Heart right ventricle (tissue), 16 donors: ENCODE measurements at regions not wholly inside any gene's neighbourhood (a gene's known extent, or its start where the extent isn't known, plus 50 kb on each side); places are given as distances from the start of the nearest gene placed in this dataset.

ENCODE experiments used
- ATAC-seq, 8 donors: fragments of 200-7000 bp; cut with Tn5 transposase; one replicate each; pipeline ENCODE4 v1.9.1; 2020; ENCODE audit warnings: mild to moderate bottlenecking in 8 of 8, moderate library complexity in 8 of 8, moderate number of reproducible peaks in 1 of 8
- DNase-seq, 2 donors: peaks; one replicate each; pipeline ENCODE4 v3.0.0-alpha.2; 2020
- H3K27ac ChIP-seq, 10 donors: fragments of 200-600 bp; sonication (generic) in 2 of 10; one replicate each; pipeline versions ENCODE4 v1.5.0 to v1.8.0; 2020 to 2022; ENCODE audit warnings: mild to moderate bottlenecking in 3 of 10
- H3K27me3 ChIP-seq, 7 donors: fragments of 200-600 bp; one replicate each; pipeline ENCODE4 v1.8.0; 2021 to 2022; ENCODE audit warnings: mild to moderate bottlenecking in 2 of 7
- H3K36me3 ChIP-seq, 9 donors: fragments of 200-600 bp; sonication (generic) in 1 of 9; one replicate each; pipeline versions ENCODE4 v1.5.0 to v1.8.0; 2020 to 2022; ENCODE audit warnings: mild to moderate bottlenecking in 2 of 9
- H3K4me1 ChIP-seq, 9 donors: fragments of 200-600 bp; sonication (generic) in 1 of 9; one replicate each; pipeline versions ENCODE4 v1.5.0 to v1.8.0; 2020 to 2022; ENCODE audit warnings: mild to moderate bottlenecking in 4 of 9
- H3K4me3 ChIP-seq, 10 donors: fragments of 200-600 bp; sonication (generic) in 2 of 10; one replicate each; pipeline versions ENCODE4 v1.5.0 to v1.8.0; 2020 to 2022; ENCODE audit warnings: mild to moderate bottlenecking in 7 of 10, moderate library complexity in 2 of 10
- H3K9me3 ChIP-seq, 11 donors: fragments of 200-600 bp in 10 of 11; sonication (generic) in 2 of 11; one replicate each; pipeline versions ENCODE4 v1.5.0 to v1.8.0; 2013 to 2022; ENCODE audit warnings: mild to moderate bottlenecking in 2 of 11, control low read depth in 1 of 11, moderate library complexity in 1 of 11
- WGBS, 2 donors: extraction: QIAGEN DNeasy Blood & Tissue Kit; methylation state at CpG; one replicate each; pipeline ENCODE4 v1.1.7; 2013; ENCODE audit warnings: inconsistent platforms in 1 of 2; 5-methylcytosine and 5-hydroxymethylcytosine counted together
- intact Hi-C, 10 donors: fragments of 100-400 bp; cut with DNase I; formaldehyde crosslinking; loops; one replicate each; pipeline versions ENCODE4 v1.11.1 to v1.14.2; 2022
- TF ChIP-seq, protein P1 (sequence below), 9 donors: fragments of 200-600 bp; sonication (generic) in 2 of 9; IDR thresholded peaks; one replicate each; pipeline versions ENCODE4 v1.5.0 to v1.8.0; 2021 to 2022; ENCODE audit warnings: antibody characterized with exemption in 9 of 9, mild to moderate bottlenecking in 5 of 9, moderate library complexity in 1 of 9
- donor health status: Arrhythmogenic right ventricular cardiomyopathy.
- donor health status: ischemic (EF 13 %, LVEDD 7.1; RV severe dilation, severe dysfunction).
- donor health status: healthy with polysubstance abuse.
- donor health status: DM: no; HTN: yes; CAD: no.
- donor health status: DM: no; HTN: no; CAD: no.
- donor health status: ischemic (EF 25% LVEDD 6.9; RV normal size, moderate dysfunction).
- donor health status: ischemic (EF 25% LVEDD 5.7; RV mildly dilated, moderate dysfunction).
- donor health status: healthy.
- donor health status: DM: yes; HTN: yes; CAD: no.
- donor health status: Ischemic cardiomyopathy.
- donor health status: ischemic (EF 35%, LVEDD 5.7; RV mildly dilated, moderate dysfunction).
- donor health status: nonischemic (EF 11% LVEDD 7.7; RV severe dilation, severe dysfunction).
- donor health status: DM: yes; HTN: yes; CAD: no.
- donor health status: PGD.
- donor health status: ischemic (EF 29% LVEDD 5.4; RV normal size, mild dysfunction).
- donor health status: nonischemic (EF 23%, LVEDD 6.1; RV moderate dilation, normal function).

DNA sequence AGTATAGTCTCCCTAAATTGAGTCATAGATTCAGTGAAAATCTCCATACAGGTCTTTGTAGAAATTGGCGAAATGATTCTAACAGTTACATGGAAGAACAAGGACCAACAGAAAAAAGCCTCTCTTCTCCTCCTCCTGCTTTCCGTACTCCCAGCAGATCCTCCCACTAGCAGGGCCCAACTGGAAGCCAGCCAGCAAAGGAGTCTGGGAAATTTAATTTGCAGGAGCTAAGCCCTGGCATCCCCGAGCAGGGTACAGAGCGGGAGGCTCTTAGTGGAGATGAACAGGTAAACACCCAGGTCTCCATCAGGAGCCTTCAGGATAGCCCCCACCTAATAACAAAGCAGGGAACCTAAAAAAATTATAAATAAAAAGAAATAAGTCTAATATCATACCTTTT is 1473.8 kb downstream of the TBC1D22A start:
- Histone ChIP-seq H3K4me1 (no peaks in the 10 kb centered on the region), H3K36me3 (no peaks in the 10 kb centered on the region), H3K4me3 (no peak overlapping the region), H3K9me3 (peaks cover 0 to 34% (median 26%) of the 10 kb centered on the region in 11 donors), H3K27ac (no peak overlapping the region), H3K27me3 (peaks cover 0 to 36% (median 11%) of the 10 kb centered on the region in 7 donors)
- intact Hi-C loops = no loop called here
- 67 to 69% methylated on average over 4 of the region's 4 CpGs for WGBS, 2 donors
- no peak for DNase-seq
- TF ChIP-seq, protein P1, sequence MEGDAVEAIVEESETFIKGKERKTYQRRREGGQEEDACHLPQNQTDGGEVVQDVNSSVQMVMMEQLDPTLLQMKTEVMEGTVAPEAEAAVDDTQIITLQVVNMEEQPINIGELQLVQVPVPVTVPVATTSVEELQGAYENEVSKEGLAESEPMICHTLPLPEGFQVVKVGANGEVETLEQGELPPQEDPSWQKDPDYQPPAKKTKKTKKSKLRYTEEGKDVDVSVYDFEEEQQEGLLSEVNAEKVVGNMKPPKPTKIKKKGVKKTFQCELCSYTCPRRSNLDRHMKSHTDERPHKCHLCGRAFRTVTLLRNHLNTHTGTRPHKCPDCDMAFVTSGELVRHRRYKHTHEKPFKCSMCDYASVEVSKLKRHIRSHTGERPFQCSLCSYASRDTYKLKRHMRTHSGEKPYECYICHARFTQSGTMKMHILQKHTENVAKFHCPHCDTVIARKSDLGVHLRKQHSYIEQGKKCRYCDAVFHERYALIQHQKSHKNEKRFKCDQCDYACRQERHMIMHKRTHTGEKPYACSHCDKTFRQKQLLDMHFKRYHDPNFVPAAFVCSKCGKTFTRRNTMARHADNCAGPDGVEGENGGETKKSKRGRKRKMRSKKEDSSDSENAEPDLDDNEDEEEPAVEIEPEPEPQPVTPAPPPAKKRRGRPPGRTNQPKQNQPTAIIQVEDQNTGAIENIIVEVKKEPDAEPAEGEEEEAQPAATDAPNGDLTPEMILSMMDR (IDR thresholded peaks at IDR 0.05) = no peak
- no peak for ATAC-seq

DNA sequence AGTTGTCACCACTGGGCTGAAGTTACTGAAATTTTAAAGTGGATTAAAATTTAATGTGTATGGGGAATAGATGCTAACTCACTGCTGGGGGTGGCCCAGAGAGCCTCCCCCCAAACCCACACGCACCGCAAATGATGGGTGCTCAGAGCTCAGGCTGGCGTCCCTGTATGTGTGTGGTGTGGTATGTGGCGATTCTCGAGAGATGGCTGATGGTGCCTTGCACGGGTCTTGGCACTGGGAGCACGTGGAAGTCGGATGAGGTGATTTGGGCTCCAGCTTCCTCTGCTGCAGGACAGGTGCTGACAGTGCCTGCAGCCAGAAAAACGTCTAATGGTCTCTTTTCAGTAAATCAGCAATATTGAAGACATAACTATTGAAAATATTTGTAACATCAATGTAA is 1473.3 kb downstream of the TBC1D22A start:
- Histone ChIP-seq H3K4me3 (no peak overlapping the region), H3K4me1 (no peaks in the 10 kb centered on the region), H3K9me3 (peaks cover 0 to 38% (median 26%) of the 10 kb centered on the region in 11 donors), H3K36me3 (no peaks in the 10 kb centered on the region), H3K27ac (no peak overlapping the region), H3K27me3 (peaks cover 0 to 31% (median 8%) of the 10 kb centered on the region in 7 donors)
- DNase-seq = no peak
- TF ChIP-seq, protein P1 (IDR thresholded peaks at IDR 0.05) = no peak
- intact Hi-C loops = no loop called here
- 78 to 83% methylated on average over 9 of the region's 9 CpGs for WGBS, 2 donors
- no peak for ATAC-seq

DNA sequence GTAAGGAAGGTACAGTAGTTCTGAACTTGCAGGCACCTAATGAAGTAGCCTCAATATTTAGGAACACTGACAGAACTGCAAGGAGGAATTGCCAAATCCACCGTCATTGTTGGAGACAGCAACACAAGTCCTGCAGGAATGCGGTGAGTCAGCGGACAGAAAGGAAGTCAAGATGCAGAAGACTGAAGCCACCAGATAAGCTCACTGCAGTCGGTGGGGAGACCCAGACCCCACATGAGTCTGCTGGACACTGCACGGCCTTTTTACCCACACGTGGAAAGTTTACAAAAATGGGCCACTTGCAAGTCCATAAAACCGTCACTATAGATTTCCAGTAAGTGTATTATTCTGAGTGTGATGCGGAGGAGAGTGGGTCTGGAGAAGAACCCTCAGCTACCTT is 1471.6 kb downstream of the TBC1D22A start:
- H3K27ac ChIP-seq = no peak overlapping the region
- H3K4me3 ChIP-seq = no peak overlapping the region
- H3K4me1 ChIP-seq = no peaks in the 10 kb centered on the region
- H3K36me3 ChIP-seq = no peaks in the 10 kb centered on the region
- peaks cover 0 to 17% (median 6%) of the 10 kb centered on the region in 7 donors for H3K27me3 ChIP-seq
- peaks cover 0 to 38% (median 26%) of the 10 kb centered on the region in 11 donors for H3K9me3 ChIP-seq
- intact Hi-C loops = no loop called here
- 78 to 82% methylated on average over 8 of the region's 8 CpGs for WGBS, 2 donors
- no peak for ATAC-seq
- no peak for DNase-seq
- TF ChIP-seq, protein P1 (IDR thresholded peaks at IDR 0.05) = no peak

DNA sequence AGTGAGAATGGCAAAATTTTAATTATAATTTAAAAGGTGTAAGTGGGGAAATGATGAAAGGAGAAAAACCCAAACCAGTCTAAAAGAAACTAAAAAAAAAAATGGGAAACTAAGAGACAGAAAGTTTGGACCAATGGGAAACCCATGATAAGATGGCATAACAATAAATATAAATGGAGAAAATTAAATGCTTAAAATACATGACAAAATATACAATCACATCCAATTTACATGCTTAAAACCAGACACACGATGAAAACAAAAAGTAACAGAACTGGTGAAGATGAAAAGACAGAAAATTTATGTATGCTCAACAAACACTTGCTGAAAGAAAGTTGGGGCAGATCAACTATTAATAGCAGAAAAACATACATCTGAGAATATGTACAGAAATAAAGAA is 1471.1 kb downstream of the TBC1D22A start:
- TF ChIP-seq, protein P1 (IDR thresholded peaks at IDR 0.05) = no peak
- Histone ChIP-seq H3K27me3 (peaks cover 0 to 14% (median 6%) of the 10 kb centered on the region in 7 donors), H3K9me3 (peaks cover 0 to 38% (median 26%) of the 10 kb centered on the region in 11 donors), H3K4me1 (no peaks in the 10 kb centered on the region), H3K4me3 (no peak overlapping the region), H3K27ac (no peak overlapping the region), H3K36me3 (no peaks in the 10 kb centered on the region)
- intact Hi-C loops = no loop called here
- DNase-seq = no peak
- WGBS, 2 donors = 93 to 100% methylated on average over 1 of the region's 1 CpG
- no peak for ATAC-seq
